ENCODE measurements at regions not wholly inside any gene's neighbourhood (a gene's known extent, or its start where the extent isn't known, plus 50 kb on each side); places are given as distances from the start of the nearest gene placed in this dataset.

- TF ChIP-seq POLR2A (IDR thresholded peaks at IDR 0.05; ENCODE audit: low read length) = no peak
- no peak for TF ChIP-seq GATA1 (IDR thresholded peaks at IDR 0.05; ENCODE audit: low read depth, low read length)
Measured at GRCh38 chr13:75145927-75146326, 336.0 kb downstream of the TBC1D4 start.

Data from erythroblast (primary cell).